ENCODE measurements at regions not wholly inside any gene's neighbourhood (a gene's known extent, or its start where the extent isn't known, plus 50 kb on each side); places are given as distances from the start of the nearest gene placed in this dataset.
"Not testable (repeated sequence)": the region's sequence is repeated elsewhere in the genome, so short reads cannot be mapped to it uniquely, and the experiment has no call there.

DNA sequence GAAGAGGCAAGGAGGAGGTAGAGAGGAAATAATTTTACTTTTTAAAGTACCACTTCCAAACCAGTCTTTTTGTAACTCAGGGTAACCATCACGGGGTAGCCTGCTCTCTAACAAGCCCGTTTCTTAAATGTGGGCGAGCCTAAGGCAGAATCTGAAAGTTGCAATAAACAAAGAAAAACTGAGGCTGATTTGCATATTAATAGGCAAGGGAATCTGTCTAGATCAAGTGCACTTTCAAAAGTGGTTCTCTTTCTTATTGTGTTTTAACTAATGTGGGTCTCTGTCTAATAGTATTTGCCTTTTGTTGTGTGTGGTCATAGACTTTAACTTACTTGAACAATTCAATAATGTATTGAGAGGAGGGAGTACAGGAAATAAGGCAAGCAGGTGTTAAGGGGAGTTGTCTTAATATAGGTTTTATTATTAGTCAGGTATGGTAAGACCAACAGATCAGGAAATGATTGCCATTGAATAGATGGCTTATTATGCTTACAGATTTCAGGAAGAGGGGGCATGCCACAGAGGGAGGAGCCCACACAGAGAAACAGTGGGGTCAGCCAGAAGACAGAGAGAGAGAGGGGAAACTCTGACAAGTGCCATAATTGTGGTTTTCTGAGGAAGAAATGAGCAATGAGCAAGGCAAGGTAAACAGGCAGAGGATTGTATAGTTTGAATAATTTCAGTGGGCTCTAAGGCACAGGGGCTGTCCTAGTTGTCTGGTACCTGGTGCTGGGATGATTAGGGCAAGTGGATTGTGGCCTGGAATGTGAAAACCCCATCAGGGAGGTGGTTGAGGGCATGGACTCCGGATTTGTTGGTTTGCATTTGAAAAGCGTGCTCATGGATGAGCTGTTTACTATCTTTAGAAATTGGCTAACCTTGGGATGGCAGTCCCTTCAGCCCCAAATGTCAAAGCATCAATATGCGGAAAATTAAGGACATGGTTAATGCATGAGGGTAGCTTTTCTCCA, 237.2 kb downstream of the TOX3 start:
- Histone ChIP-seq H3K4me3 (ENCODE audit: low read depth, low read length) (no peak overlapping the region), H3K27me3 (ENCODE audit: control insufficient read depth, insufficient read depth, low read length) (no peaks in the 10 kb centered on the region), H3K27ac (ENCODE audit: low read depth, low read length) (no peak overlapping the region), H3K9ac (ENCODE audit: low read depth, low read length) (no peak overlapping the region), H3K36me3 (ENCODE audit: control insufficient read depth, insufficient read depth, low read length) (no peaks in the 10 kb centered on the region), H3K9me3 (ENCODE audit: control insufficient read depth, insufficient read depth, low read length) (no peaks in the 10 kb centered on the region), H3K4me1 (ENCODE audit: control insufficient read depth, insufficient read depth, low read length) (peaks cover 18% of the 10 kb centered on the region)

DNA sequence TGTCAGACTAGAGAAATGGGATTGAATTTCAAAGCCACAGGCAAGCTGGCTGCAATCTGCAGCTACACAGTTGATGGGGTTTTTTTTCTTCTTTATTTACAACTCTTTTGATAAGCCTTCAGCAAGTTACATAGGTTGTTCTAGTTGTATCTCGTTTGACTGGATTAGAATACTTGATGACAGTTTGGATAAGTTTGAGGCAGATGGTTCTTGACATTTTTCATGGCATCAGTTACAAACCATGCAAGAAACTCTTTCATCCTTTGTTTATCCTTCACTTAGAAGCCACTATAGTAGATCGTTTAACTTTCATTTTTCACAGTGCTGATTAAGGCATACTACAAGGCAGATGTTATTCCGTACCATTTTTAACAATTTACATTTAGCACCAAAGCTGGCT, 238.9 kb downstream of the TOX3 start:
- Histone ChIP-seq H3K36me3 (ENCODE audit: control insufficient read depth, insufficient read depth, low read length) (no peaks in the 10 kb centered on the region), H3K27ac (ENCODE audit: low read depth, low read length) (no peak overlapping the region), H3K9me3 (ENCODE audit: control insufficient read depth, insufficient read depth, low read length) (no peaks in the 10 kb centered on the region), H3K4me3 (ENCODE audit: low read depth, low read length) (no peak overlapping the region), H3K4me1 (ENCODE audit: control insufficient read depth, insufficient read depth, low read length) (peaks cover 18% of the 10 kb centered on the region), H3K27me3 (ENCODE audit: control insufficient read depth, insufficient read depth, low read length) (no peaks in the 10 kb centered on the region), H3K9ac (ENCODE audit: low read depth, low read length) (no peak overlapping the region)

DNA sequence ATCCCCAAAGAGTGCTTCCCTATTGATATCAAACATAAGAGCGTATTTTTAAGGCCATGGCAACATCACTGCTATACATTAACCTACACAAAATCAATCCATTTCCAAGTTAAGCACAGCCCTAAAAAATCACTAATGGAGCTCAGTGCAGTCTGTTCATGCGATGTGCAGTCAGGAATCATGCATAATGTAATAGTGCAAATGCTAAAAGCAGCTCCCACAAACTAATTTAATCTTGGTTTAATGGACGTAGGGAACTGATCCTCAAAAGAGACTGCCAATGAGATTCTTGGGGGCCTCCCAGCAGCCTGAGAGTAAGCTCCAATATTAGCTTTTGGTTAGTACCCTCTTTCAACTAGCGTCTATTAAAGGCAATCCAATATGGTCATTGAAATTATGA, 245.9 kb downstream of the TOX3 start:
- Histone ChIP-seq H3K4me1 (ENCODE audit: control insufficient read depth, insufficient read depth, low read length) (no peaks in the 10 kb centered on the region), H3K9ac (ENCODE audit: low read depth, low read length) (no peak overlapping the region), H3K36me3 (ENCODE audit: control insufficient read depth, insufficient read depth, low read length) (no peaks in the 10 kb centered on the region), H3K4me3 (ENCODE audit: low read depth, low read length) (no peak overlapping the region), H3K9me3 (ENCODE audit: control insufficient read depth, insufficient read depth, low read length) (no peaks in the 10 kb centered on the region), H3K27ac (ENCODE audit: low read depth, low read length) (no peak overlapping the region), H3K27me3 (ENCODE audit: control insufficient read depth, insufficient read depth, low read length) (no peaks in the 10 kb centered on the region)

DNA sequence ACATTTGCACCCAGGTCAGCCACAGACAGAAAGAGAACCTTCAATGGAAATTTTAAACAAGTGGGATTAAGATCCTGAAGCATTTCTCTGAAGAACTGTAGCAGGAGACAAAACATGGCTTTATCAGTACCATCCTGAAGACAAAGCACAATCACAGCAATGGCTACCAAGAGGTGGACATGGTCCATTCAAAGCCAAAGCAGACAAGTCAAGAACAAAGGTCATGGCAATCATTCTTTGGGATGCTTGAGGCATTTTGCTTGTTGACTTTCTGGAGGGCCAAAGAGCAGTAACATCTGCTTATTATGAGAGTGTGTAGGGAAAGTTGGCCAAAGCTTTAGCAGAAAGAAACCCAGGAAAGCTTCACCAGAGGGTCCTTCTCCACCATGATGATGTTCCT, 248.2 kb downstream of the TOX3 start:
- Histone ChIP-seq H3K27me3 (ENCODE audit: control insufficient read depth, insufficient read depth, low read length) (no peaks in the 10 kb centered on the region), H3K4me1 (ENCODE audit: control insufficient read depth, insufficient read depth, low read length) (no peaks in the 10 kb centered on the region), H3K4me3 (ENCODE audit: low read depth, low read length) (no peak overlapping the region), H3K27ac (ENCODE audit: low read depth, low read length) (no peak overlapping the region), H3K36me3 (ENCODE audit: control insufficient read depth, insufficient read depth, low read length) (no peaks in the 10 kb centered on the region), H3K9ac (ENCODE audit: low read depth, low read length) (no peak overlapping the region), H3K9me3 (ENCODE audit: control insufficient read depth, insufficient read depth, low read length) (no peaks in the 10 kb centered on the region)

DNA sequence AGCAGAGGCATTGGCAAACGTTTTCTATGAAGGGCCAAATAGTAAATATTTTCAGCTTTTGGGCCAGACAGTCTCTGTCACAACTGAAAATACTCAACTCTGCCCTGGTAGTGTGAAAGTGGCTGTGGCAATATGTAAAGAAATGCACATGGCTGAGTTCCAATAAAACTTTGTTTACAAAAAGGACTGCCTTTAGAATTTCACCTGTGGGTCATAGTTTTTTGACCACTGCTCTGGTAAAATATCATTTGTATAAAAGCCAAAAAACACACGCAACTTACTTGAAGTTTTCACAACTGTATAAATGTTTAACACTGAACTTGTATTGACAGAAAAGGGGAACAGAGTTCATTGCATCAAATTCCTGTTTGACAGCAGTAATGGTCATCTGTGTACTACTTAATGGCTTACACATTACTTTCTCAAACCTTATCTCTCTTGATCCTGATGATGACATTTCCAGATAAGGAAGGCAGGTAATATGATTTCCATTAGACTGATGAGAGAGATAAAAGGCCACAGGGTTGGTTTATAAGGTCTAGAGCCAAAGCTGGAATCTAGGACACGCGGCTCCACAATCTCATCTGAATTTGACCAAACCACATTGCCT, 250.1 kb downstream of the TOX3 start:
- not testable (repeated sequence) for H3K27me3 ChIP-seq (ENCODE audit: control insufficient read depth, insufficient read depth, low read length); H3K4me3 ChIP-seq (ENCODE audit: low read depth, low read length); H3K9me3 ChIP-seq (ENCODE audit: control insufficient read depth, insufficient read depth, low read length); H3K9ac ChIP-seq (ENCODE audit: low read depth, low read length); H3K27ac ChIP-seq (ENCODE audit: low read depth, low read length); H3K36me3 ChIP-seq (ENCODE audit: control insufficient read depth, insufficient read depth, low read length); H3K4me1 ChIP-seq (ENCODE audit: control insufficient read depth, insufficient read depth, low read length)

DNA sequence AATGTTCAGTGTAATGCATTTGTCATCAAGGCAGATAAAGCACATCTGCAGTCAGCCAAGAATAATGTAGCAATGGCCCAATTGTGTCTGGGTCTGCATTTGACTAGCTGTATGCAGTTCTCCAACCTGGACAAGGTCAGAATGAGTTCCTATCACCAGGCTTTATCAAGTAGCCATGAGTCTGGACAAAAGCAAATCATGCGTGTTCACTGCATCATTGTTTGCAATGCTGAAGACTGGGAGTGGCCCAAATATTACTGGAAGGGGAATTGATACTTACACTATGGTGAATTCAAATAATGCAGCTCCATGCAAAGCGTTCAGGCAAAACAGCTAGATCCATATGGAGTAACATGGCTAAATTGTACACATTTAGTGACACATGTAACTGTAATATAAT, 250.9 kb downstream of the TOX3 start:
- Histone ChIP-seq H3K4me1 (ENCODE audit: control insufficient read depth, insufficient read depth, low read length) (no peaks in the 10 kb centered on the region), H3K9me3 (ENCODE audit: control insufficient read depth, insufficient read depth, low read length) (no peaks in the 10 kb centered on the region), H3K9ac (ENCODE audit: low read depth, low read length) (no peak overlapping the region), H3K27ac (ENCODE audit: low read depth, low read length) (no peak overlapping the region), H3K36me3 (ENCODE audit: control insufficient read depth, insufficient read depth, low read length) (no peaks in the 10 kb centered on the region), H3K4me3 (ENCODE audit: low read depth, low read length) (no peak overlapping the region), H3K27me3 (ENCODE audit: control insufficient read depth, insufficient read depth, low read length) (no peaks in the 10 kb centered on the region)

DNA sequence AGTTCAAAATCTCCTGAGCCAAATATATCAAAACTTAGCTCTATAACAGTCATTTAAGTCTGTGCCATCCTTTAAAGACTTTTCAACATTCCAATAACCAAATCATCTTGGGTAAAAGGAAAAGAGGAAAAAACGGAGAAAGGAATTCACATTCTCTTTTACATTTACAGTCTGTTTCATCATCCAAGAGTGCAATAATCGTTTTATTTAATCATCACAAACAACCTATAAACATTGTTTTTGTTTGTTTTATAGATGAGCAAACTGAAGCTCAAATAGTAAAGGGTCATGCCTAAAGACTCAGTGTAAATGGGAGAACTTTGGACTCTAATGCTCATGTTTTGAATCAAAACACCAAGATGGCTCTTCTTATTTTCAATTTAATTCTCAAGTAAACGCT, 252.3 kb downstream of the TOX3 start:
- no peaks in the 10 kb centered on the region for H3K4me1 ChIP-seq (ENCODE audit: control insufficient read depth, insufficient read depth, low read length)
- H3K36me3 ChIP-seq (ENCODE audit: control insufficient read depth, insufficient read depth, low read length) = no peaks in the 10 kb centered on the region
- H3K27ac ChIP-seq (ENCODE audit: low read depth, low read length) = no peak overlapping the region
- H3K9me3 ChIP-seq (ENCODE audit: control insufficient read depth, insufficient read depth, low read length) = no peaks in the 10 kb centered on the region
- no peak overlapping the region for H3K4me3 ChIP-seq (ENCODE audit: low read depth, low read length)
- H3K9ac ChIP-seq (ENCODE audit: low read depth, low read length) = no peak overlapping the region
- no peaks in the 10 kb centered on the region for H3K27me3 ChIP-seq (ENCODE audit: control insufficient read depth, insufficient read depth, low read length)

DNA sequence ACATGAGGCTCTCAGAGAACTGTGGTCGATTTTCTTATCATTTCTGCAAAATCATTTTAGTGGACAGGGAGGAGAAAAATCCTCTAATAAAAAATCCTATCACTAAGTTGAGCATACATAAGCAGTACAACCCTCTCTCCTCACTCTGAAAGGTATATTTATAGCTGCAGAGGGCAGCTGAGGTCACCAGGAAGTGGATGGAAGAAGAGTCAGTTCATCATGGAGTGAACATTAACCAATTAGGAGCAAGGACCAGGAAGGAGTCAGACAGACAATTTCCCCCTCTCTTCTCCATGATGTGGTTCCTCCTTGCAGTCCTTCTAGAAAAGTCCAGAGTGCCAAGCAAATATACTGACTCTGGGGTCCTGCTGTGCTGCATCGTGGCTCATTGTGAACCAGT, 253.7 kb downstream of the TOX3 start:
- H3K4me1 ChIP-seq (ENCODE audit: control insufficient read depth, insufficient read depth, low read length) = no peaks in the 10 kb centered on the region
- H3K4me3 ChIP-seq (ENCODE audit: low read depth, low read length) = no peak overlapping the region
- H3K27ac ChIP-seq (ENCODE audit: low read depth, low read length) = no peak overlapping the region
- no peaks in the 10 kb centered on the region for H3K27me3 ChIP-seq (ENCODE audit: control insufficient read depth, insufficient read depth, low read length)
- H3K9ac ChIP-seq (ENCODE audit: low read depth, low read length) = no peak overlapping the region
- H3K36me3 ChIP-seq (ENCODE audit: control insufficient read depth, insufficient read depth, low read length) = no peaks in the 10 kb centered on the region
- no peaks in the 10 kb centered on the region for H3K9me3 ChIP-seq (ENCODE audit: control insufficient read depth, insufficient read depth, low read length)

DNA sequence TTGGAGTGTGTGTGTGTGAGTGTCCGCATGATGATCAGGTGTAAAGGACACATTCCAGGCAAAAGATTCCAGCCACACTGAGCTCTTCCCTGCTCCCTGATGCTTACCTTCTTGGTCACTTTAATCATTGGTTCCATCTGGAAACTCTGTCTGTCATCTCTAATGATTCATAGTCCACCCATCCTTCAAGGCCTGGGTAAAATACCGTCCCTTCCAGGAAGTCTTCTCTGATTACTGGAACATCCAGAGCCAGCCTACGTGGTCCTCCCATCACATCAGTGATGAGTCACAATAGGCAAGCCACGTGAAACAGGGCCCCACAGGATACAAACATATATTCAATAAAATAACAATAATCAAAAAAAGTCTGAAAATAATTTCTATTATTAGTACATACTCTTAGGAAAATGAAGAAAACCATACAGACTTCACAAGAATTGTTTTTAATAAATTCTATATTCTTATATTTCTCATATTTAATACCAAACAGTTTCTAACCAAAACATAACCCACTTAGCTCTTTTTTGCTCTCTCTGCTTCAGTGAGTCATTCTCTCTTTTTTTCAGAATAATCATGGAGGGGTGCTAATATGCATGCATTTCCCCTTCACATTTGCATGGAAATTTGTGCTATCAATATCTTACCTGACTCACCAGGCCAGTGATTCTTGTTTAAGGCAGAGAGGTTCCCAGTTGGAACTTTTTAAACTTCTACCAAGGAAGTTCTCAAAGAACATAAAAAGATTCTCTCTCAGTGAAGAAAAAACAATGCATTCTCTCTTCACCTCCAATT, 263.2 kb downstream of the TOX3 start:
- no peaks in the 10 kb centered on the region for H3K36me3 ChIP-seq (ENCODE audit: control insufficient read depth, insufficient read depth, low read length)
- H3K27ac ChIP-seq (ENCODE audit: low read depth, low read length) = no peak overlapping the region
- H3K9me3 ChIP-seq (ENCODE audit: control insufficient read depth, insufficient read depth, low read length) = no peaks in the 10 kb centered on the region
- H3K27me3 ChIP-seq (ENCODE audit: control insufficient read depth, insufficient read depth, low read length) = no peaks in the 10 kb centered on the region
- no peak overlapping the region for H3K4me3 ChIP-seq (ENCODE audit: low read depth, low read length)
- H3K4me1 ChIP-seq (ENCODE audit: control insufficient read depth, insufficient read depth, low read length) = peaks cover 3% of the 10 kb centered on the region; the same call in 1 of the 2 replicates
- H3K9ac ChIP-seq (ENCODE audit: low read depth, low read length) = no peak overlapping the region

DNA sequence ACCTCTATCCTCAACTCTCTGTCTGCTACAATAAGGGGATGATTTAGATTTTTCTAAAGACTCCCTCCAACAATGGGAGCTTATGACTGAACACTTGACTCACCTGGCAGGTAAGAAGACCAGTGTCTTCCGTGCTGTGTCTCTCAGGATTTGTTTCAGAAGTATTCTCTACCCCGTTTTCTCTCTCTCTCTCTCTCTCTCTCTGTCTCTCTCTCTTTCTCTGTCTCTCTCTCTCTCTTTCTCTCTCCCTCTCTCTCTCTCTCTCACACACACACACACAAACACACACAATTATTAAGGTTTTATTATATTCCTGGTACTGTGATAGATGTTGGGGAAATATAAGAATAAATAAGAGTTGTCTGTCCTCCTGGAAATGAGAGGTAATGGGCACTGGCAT, 263.9 kb downstream of the TOX3 start:
- Histone ChIP-seq H3K9me3 (ENCODE audit: control insufficient read depth, insufficient read depth, low read length) (no peaks in the 10 kb centered on the region), H3K4me3 (ENCODE audit: low read depth, low read length) (no peak overlapping the region), H3K9ac (ENCODE audit: low read depth, low read length) (no peak overlapping the region)

DNA sequence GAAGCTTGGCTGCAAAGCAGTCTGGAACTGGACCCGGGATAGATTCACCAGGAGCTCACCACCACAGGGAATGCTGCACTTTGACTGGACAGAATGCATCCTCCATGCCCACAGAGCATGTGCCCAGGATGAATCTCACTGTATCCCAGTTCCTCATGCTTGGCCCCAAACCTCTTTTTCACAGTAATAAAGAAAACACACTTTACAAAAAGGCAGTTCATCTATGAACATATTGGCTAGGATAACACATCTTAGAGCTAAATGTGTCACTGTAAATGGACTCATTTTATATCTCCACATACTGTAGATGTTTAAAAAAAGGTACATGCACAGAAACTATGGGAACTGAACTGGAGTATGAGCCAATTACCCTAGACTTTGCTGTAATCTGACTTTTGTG, 266.9 kb downstream of the TOX3 start:
- Histone ChIP-seq H3K4me1 (ENCODE audit: control insufficient read depth, insufficient read depth, low read length) (peaks cover 3% of the 10 kb centered on the region; the same call in 1 of the 2 replicates), H3K4me3 (ENCODE audit: low read depth, low read length) (no peak overlapping the region), H3K36me3 (ENCODE audit: control insufficient read depth, insufficient read depth, low read length) (no peaks in the 10 kb centered on the region), H3K27ac (ENCODE audit: low read depth, low read length) (no peak overlapping the region), H3K27me3 (ENCODE audit: control insufficient read depth, insufficient read depth, low read length) (no peaks in the 10 kb centered on the region), H3K9me3 (ENCODE audit: control insufficient read depth, insufficient read depth, low read length) (no peaks in the 10 kb centered on the region), H3K9ac (ENCODE audit: low read depth, low read length) (no peak overlapping the region)

More for the DNA sequence above, 263.9 kb downstream of the TOX3 start:
- Histone ChIP-seq H3K36me3 (ENCODE audit: control insufficient read depth, insufficient read depth, low read length) (no peaks in the 10 kb centered on the region), H3K4me1 (ENCODE audit: control insufficient read depth, insufficient read depth, low read length) (peaks cover 3% of the 10 kb centered on the region; the same call in 1 of the 2 replicates), H3K27ac (ENCODE audit: low read depth, low read length) (no peak overlapping the region), H3K27me3 (ENCODE audit: control insufficient read depth, insufficient read depth, low read length) (no peaks in the 10 kb centered on the region)

Data from HUES48 (cell line).